Neural progenitor cell (in vitro differentiated cells): ENCODE measurements at regions not wholly inside any gene's neighbourhood (a gene's known extent, or its start where the extent isn't known, plus 50 kb on each side); places are given as distances from the start of the nearest gene placed in this dataset.

Source experiments
- EZH2 ChIP-seq: fragments of 200-600 bp; sonication (generic); IDR thresholded peaks from 2 replicates; pipeline ENCODE4 v1.6.1; 2017; ENCODE audit warnings: antibody characterized with exemption, mild to moderate bottlenecking, moderate library complexity
- TF ChIP-seq, protein P1 (sequence below): fragments of 200-600 bp; sonication (generic); IDR thresholded peaks from 2 replicates; pipeline ENCODE4 v1.5.1; 2017; ENCODE audit warnings: antibody characterized with exemption, mild to moderate bottlenecking

DNA sequence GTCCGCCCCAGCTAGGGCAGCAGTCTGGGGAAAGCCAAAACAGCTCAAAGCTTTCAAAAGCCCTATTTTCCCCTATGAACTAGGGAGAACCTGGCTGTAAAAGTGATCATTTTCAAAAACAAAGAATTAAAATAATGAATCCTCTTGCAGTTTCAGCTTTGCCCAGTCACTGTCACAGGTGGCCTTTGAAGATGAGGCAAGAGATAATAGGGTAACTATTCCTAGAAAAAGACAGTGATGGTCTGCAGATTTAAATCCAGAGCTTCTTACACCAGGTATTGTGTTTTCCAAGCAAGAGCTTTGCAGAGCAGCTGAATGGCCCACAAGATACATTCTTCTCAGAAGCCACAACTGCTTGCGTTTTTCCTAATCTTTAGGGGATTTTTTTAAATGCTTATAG is 80.2 kb upstream of the NUDT4 start:
- TF ChIP-seq, protein P1, sequence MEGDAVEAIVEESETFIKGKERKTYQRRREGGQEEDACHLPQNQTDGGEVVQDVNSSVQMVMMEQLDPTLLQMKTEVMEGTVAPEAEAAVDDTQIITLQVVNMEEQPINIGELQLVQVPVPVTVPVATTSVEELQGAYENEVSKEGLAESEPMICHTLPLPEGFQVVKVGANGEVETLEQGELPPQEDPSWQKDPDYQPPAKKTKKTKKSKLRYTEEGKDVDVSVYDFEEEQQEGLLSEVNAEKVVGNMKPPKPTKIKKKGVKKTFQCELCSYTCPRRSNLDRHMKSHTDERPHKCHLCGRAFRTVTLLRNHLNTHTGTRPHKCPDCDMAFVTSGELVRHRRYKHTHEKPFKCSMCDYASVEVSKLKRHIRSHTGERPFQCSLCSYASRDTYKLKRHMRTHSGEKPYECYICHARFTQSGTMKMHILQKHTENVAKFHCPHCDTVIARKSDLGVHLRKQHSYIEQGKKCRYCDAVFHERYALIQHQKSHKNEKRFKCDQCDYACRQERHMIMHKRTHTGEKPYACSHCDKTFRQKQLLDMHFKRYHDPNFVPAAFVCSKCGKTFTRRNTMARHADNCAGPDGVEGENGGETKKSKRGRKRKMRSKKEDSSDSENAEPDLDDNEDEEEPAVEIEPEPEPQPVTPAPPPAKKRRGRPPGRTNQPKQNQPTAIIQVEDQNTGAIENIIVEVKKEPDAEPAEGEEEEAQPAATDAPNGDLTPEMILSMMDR = no peak
- TF ChIP-seq EZH2 = no peak
